ENCODE measurements at regions not wholly inside any gene's neighbourhood (a gene's known extent, or its start where the extent isn't known, plus 50 kb on each side); places are given as distances from the start of the nearest gene placed in this dataset.

DNA sequence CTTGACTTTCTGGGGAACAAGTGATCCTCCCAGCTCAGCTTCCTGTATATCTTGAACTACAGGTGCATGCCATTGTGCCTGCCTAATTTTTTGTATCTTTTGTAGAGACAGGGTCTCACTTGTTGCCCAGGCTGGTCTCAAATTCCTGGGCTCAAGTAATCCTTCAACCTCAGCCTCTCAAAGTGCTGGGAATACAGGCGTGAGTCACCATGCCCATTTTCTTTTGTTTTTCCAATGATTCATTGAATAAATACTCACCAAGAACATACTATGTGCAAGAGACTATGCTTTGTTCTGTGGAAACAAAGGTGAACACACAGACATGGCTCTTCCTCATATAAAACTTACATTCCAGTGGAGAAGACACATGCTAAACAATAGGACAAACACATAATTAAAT is 407.8 kb upstream of the DAB1 start:
- Histone ChIP-seq H3K79me2 (ENCODE audit: insufficient read depth, low read length) (no peaks in the 10 kb centered on the region), H3K27ac (ENCODE audit: low read depth, low read length) (no peak overlapping the region), H2AFZ (ENCODE audit: low read length) (no peak overlapping the region), H3K4me1 (ENCODE audit: insufficient read depth, low read length) (no peaks in the 10 kb centered on the region), H3K4me2 (ENCODE audit: insufficient read depth, low read length) (no peak overlapping the region), H3K27me3 (ENCODE audit: insufficient read depth, low read length) (no peaks in the 10 kb centered on the region), H3K9me3 (ENCODE audit: low read depth, low read length) (no peaks in the 10 kb centered on the region), H4K20me1 (ENCODE audit: insufficient read depth, low read length) (no peaks in the 10 kb centered on the region), H3K36me3 (ENCODE audit: insufficient read depth, low read length) (no peaks in the 10 kb centered on the region), H3K4me3 (ENCODE audit: insufficient read depth, low read length) (no peak overlapping the region)
- no peak for DNase-seq (ENCODE audit: insufficient read length, low spot score, missing footprints)
- TF ChIP-seq, protein P1, sequence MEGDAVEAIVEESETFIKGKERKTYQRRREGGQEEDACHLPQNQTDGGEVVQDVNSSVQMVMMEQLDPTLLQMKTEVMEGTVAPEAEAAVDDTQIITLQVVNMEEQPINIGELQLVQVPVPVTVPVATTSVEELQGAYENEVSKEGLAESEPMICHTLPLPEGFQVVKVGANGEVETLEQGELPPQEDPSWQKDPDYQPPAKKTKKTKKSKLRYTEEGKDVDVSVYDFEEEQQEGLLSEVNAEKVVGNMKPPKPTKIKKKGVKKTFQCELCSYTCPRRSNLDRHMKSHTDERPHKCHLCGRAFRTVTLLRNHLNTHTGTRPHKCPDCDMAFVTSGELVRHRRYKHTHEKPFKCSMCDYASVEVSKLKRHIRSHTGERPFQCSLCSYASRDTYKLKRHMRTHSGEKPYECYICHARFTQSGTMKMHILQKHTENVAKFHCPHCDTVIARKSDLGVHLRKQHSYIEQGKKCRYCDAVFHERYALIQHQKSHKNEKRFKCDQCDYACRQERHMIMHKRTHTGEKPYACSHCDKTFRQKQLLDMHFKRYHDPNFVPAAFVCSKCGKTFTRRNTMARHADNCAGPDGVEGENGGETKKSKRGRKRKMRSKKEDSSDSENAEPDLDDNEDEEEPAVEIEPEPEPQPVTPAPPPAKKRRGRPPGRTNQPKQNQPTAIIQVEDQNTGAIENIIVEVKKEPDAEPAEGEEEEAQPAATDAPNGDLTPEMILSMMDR (IDR thresholded peaks at IDR 0.05; ENCODE audit: extremely low read depth, low read depth, low read length), result no peak

DNA sequence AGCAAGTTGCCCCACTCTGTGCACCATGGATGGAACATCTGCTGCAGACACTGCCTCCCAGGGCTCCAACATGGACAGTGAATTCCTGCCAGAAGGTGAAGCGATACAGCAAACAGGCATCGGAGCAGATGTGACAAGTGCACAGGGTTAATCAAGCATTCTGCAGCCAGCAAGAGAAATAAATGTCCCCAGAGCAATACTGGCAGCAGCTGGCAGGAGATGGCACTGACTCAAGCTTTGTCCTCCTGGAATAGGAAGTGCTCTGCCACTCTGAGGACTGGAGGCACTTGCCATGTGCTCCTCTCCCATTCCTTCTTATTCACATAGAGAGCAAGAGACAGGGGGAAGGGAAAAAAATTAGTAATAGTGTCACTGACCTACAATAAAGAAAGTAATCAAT is 402.7 kb upstream of the DAB1 start:
- H3K4me1 ChIP-seq (ENCODE audit: insufficient read depth, low read length), result no peaks in the 10 kb centered on the region
- no peaks in the 10 kb centered on the region for H4K20me1 ChIP-seq (ENCODE audit: insufficient read depth, low read length)
- no peak overlapping the region for H3K4me2 ChIP-seq (ENCODE audit: insufficient read depth, low read length)
- H3K27ac ChIP-seq (ENCODE audit: low read depth, low read length), result no peak overlapping the region
- no peak overlapping the region for H2AFZ ChIP-seq (ENCODE audit: low read length)
- TF ChIP-seq, protein P1 (IDR thresholded peaks at IDR 0.05; ENCODE audit: extremely low read depth, low read depth, low read length), result no peak
- H3K4me3 ChIP-seq (ENCODE audit: insufficient read depth, low read length), result no peak overlapping the region
- H3K9me3 ChIP-seq (ENCODE audit: low read depth, low read length), result no peaks in the 10 kb centered on the region
- H3K36me3 ChIP-seq (ENCODE audit: insufficient read depth, low read length), result no peaks in the 10 kb centered on the region
- no peaks in the 10 kb centered on the region for H3K27me3 ChIP-seq (ENCODE audit: insufficient read depth, low read length)
- H3K79me2 ChIP-seq (ENCODE audit: insufficient read depth, low read length), result no peaks in the 10 kb centered on the region
- DNase-seq (ENCODE audit: insufficient read length, low spot score, missing footprints), result no peak

DNA sequence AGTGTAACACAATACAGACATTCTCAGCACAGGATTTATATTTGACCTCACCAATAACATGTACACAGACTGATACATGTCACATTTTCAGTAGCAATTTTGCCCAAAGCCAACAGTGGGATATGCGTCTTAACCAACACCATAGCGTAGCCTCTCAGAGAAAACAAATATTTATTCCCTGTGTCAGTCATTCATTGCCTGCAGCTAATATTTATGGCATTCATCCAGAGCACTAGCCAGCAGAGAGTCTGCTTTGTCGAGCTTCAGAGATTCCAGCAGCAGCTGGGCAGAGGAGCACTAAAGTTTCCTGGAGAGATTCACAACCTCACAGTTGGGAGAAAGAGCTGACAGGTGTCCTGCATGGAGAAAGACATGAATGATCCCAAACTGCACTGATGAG is 400.7 kb upstream of the DAB1 start:
- no peak overlapping the region for H3K27ac ChIP-seq (ENCODE audit: low read depth, low read length)
- H3K9me3 ChIP-seq (ENCODE audit: low read depth, low read length), result no peaks in the 10 kb centered on the region
- DNase-seq (ENCODE audit: insufficient read length, low spot score, missing footprints), result no peak
- no peaks in the 10 kb centered on the region for H3K27me3 ChIP-seq (ENCODE audit: insufficient read depth, low read length)
- no peak overlapping the region for H3K4me3 ChIP-seq (ENCODE audit: insufficient read depth, low read length)
- no peaks in the 10 kb centered on the region for H3K36me3 ChIP-seq (ENCODE audit: insufficient read depth, low read length)
- TF ChIP-seq, protein P1 (IDR thresholded peaks at IDR 0.05; ENCODE audit: extremely low read depth, low read depth, low read length), result no peak
- H2AFZ ChIP-seq (ENCODE audit: low read length), result no peak overlapping the region
- H4K20me1 ChIP-seq (ENCODE audit: insufficient read depth, low read length), result no peaks in the 10 kb centered on the region
- no peaks in the 10 kb centered on the region for H3K79me2 ChIP-seq (ENCODE audit: insufficient read depth, low read length)
- H3K4me1 ChIP-seq (ENCODE audit: insufficient read depth, low read length), result no peaks in the 10 kb centered on the region
- no peak overlapping the region for H3K4me2 ChIP-seq (ENCODE audit: insufficient read depth, low read length)

DNA sequence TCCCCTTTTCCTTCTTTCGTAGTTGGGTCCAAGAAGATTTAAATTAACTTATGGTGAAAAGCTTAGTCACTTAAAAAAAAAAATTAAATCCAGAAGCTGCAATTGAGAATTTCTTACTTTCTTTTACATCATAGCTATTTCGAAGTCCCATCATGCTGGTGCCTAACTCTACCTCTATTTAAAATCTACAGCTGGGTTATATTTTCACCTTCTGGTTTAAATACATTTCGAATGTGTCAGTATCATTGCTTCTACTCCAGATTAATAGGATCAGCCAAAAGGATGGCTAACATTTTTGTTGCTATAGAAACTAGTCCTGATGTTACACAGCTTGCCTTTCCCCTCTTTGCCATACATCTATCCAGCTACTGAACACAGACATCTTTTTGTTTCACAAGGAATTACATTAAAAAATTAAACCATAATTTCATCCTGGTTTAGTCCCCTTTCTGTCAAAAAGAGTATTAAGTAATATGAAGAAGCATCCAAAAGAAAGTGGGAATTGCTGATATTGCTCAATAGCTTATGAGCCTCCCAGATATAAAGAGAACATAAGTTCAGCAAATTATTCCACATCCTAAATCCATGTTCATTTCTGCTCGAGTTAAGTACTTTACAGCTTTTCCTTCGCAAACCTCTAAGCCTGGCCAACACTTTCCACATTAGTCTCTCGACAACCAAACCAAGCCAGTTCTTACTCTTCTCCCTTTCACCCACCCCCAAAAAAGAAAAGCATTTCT is 396.7 kb upstream of the DAB1 start:
- DNase-seq (ENCODE audit: insufficient read length, low spot score, missing footprints), result no peak
- no peak overlapping the region for H3K27ac ChIP-seq (ENCODE audit: low read depth, low read length)
- H4K20me1 ChIP-seq (ENCODE audit: insufficient read depth, low read length), result no peaks in the 10 kb centered on the region
- H3K4me2 ChIP-seq (ENCODE audit: insufficient read depth, low read length), result no peak overlapping the region
- TF ChIP-seq, protein P1 (IDR thresholded peaks at IDR 0.05; ENCODE audit: extremely low read depth, low read depth, low read length), result no peak
- H3K27me3 ChIP-seq (ENCODE audit: insufficient read depth, low read length), result no peaks in the 10 kb centered on the region
- no peak overlapping the region for H3K4me3 ChIP-seq (ENCODE audit: insufficient read depth, low read length)
- H3K79me2 ChIP-seq (ENCODE audit: insufficient read depth, low read length), result no peaks in the 10 kb centered on the region
- H2AFZ ChIP-seq (ENCODE audit: low read length), result no peak overlapping the region
- H3K4me1 ChIP-seq (ENCODE audit: insufficient read depth, low read length), result no peaks in the 10 kb centered on the region
- no peaks in the 10 kb centered on the region for H3K36me3 ChIP-seq (ENCODE audit: insufficient read depth, low read length)
- H3K9me3 ChIP-seq (ENCODE audit: low read depth, low read length), result no peaks in the 10 kb centered on the region
